Astrocyte of the spinal cord (primary cell): ENCODE measurements at regions not wholly inside any gene's neighbourhood (a gene's known extent, or its start where the extent isn't known, plus 50 kb on each side); places are given as distances from the start of the nearest gene placed in this dataset.

ENCODE experiments used
- DNase-seq: peaks from one replicate; pipeline ENCODE4 v3.0.0; 2011; ENCODE audit warnings: low read depth, low spot score
- H3K4me3 ChIP-seq: 2 replicates; pipeline ENCODE4 v1.5.1; 2011; ENCODE audit warnings: low read depth, mild to moderate bottlenecking, low read length, moderate library complexity
- CTCF ChIP-seq: IDR thresholded peaks from 2 replicates; pipeline ENCODE4 v1.5.1; 2012; ENCODE audit warnings: low read depth, mild to moderate bottlenecking, low read length, inconsistent platforms
- in situ Hi-C: cut with HindIII; loops from 2 replicates; pipeline ENCODE4 v1.10.0; 2017; ENCODE audit warnings: low sequenced_read_pairs

- TF ChIP-seq CTCF = peak; percentile 66
- no peak overlapping the region for H3K4me3 ChIP-seq
- in situ Hi-C loops = no loop called here
- peak; percentile 57 for DNase-seq
These were observed 61.6 kb upstream of the DAAM1 start for GRCh38 chr14:59126714-59127436.

- DNase-seq = no peak
- TF ChIP-seq CTCF = no peak
- in situ Hi-C loops = no loop called here
- no peak overlapping the region for H3K4me3 ChIP-seq
These were observed 61.1 kb upstream of the DAAM1 start for GRCh38 chr14:59127437-59127732.

- in situ Hi-C loops = no loop called here
- no peak for TF ChIP-seq CTCF
These were observed 58.0 kb upstream of the DAAM1 start for GRCh38 chr14:59130462-59130861.

DNA sequence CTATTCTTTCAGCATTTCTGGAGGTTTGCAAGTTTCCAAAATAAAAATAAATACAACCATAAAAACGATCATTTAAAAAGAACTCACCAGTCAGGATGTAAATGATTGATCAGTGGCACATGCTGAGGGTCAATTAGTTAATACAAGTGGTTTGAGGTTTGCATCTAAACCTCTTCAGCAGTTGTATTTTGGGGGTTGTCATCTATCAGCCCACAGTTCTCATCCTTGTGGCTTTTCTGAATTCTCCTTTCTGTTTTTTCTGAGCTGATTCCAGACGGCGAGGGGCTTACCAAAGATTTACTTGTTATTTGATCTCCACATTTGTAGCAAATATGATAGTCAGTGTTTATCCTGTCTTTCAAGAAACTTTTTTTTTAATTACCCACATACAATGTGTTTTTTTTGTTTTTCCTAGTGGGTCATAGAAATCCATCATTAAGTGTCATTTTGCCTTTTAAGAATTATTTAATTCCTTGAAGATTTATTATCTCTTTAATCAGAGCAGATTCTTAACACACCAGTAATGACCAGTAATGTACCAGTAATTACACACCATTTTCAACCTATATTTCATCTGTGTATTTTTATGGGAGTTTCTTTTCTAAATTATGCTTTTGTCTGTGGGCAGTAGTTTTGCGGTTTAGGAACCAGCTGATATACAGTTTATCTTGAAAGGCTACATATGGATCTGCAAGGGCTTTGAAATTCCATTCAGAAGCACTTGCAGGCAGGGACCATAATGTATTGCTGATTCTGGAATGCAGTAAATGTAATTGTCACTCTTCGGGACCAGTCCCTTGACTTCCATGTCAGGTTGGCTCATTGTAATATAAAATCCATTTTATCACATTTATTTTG, 56.3 kb upstream of the DAAM1 start:
- in situ Hi-C loops = no loop called here
- no peak for DNase-seq
- no peak overlapping the region for H3K4me3 ChIP-seq
- TF ChIP-seq CTCF = no peak

More at GRCh38 chr14:59130462-59130861, 58.0 kb upstream of the DAAM1 start:
- DNase-seq = no peak
- H3K4me3 ChIP-seq = no peak overlapping the region

DNA sequence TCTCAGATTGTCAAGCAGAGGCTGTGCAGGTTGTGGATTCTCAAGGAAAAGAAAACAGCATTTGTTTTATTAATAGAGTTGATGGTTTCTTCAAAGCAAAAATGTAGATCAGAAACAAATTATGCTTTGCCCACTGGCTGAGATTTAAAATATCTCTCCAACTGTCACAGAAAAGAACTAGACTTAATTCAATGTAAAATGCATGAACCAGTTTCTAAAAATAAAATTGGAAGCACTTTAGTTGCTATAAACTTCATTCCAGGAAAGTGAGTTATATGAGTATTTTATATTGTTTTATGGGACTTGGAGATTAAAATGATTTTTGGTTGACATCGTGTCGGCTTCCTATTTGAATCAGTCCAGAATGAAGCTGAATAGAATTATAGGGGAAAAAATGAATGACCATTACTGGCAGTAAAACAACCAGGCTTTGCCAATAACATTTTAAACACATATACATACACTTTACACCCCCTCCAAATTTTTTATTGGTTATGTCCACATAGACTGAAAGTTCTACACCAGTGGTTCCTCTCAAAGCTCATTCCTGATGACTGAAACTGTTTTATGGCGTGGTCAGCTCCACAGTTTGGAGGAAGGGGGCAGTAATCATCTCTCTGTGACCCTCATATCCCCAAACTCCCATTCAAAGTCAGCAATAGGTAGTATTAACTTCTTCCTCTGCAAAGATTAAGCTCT, 55.5 kb upstream of the DAAM1 start:
- no peak for DNase-seq
- in situ Hi-C loops = no loop called here
- peak; percentile 27 for TF ChIP-seq CTCF
- H3K4me3 ChIP-seq = no peak overlapping the region

GRCh38 chr14:59133709-59134108, 54.8 kb upstream of the DAAM1 start:
- no peak for TF ChIP-seq CTCF
- in situ Hi-C loops = no loop called here
- H3K4me3 ChIP-seq = no peak overlapping the region
- DNase-seq = no peak
